HL-60 (cell line): ENCODE measurements at regions not wholly inside any gene's neighbourhood (a gene's known extent, or its start where the extent isn't known, plus 50 kb on each side); places are given as distances from the start of the nearest gene placed in this dataset.

Experiments
- GABPA ChIP-seq: IDR thresholded peaks from 2 replicates; pipeline ENCODE4 v1.6.1; 2012; ENCODE audit warnings: low read depth
- POLR2AphosphoS5 ChIP-seq: IDR thresholded peaks from 2 replicates; pipeline ENCODE4 v1.6.1; 2012; ENCODE audit warnings: low read depth

DNA sequence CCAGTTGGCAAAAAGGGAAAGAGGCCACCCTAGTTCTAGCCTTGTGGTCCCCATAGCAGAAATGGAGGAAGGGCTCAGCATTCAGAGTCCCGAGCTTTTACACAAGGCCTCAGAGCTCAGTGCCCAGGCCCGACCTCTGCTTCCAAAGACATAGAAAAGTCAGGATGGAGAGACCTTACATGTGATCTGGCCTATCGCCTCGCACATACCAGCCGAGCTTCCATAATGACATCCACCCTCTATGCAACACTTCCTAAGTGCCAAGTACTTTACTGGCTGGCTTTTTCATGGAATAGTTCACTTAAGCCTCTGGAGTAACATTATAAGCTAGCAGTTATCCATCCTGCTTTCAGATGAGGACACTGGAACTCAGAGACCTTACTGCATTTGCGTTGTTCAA lies 275.9 kb downstream of the FAM43A start:
- TF ChIP-seq GABPA (no peak), POLR2AphosphoS5 (no peak)
